K562 (cell line): ENCODE measurements at regions not wholly inside any gene's neighbourhood (a gene's known extent, or its start where the extent isn't known, plus 50 kb on each side); places are given as distances from the start of the nearest gene placed in this dataset.
"Not testable (repeated sequence)": the region's sequence is repeated elsewhere in the genome, so short reads cannot be mapped to it uniquely, and the experiment has no call there.

Experiments
- ATAC-seq: fragments of 200-7000 bp; cut with Tn5 transposase; 3 replicates; pipeline ENCODE4 v1.9.1; 2020; ENCODE audit warnings: moderate library complexity
- BruUV-seq: library from RNA; stranded (reverse); fragments of 400-500 nt; replicated peaks from 2 replicates; lab custom pipeline; 2021; lab: Mats Ljungman, UMichigan
- CTCF ChIA-PET: fragments of 300-600 bp; formaldehyde crosslinking; extraction: SDS; loops from one replicate; lab custom pipeline; 2021; ENCODE audit warnings: low intra/inter-chr PET ratio; lab: Yijun Ruan, JAX
- POLR2A ChIA-PET: fragments of 300-600, 350-650 bp; sonication (Branson Sonifier 250); formaldehyde crosslinking; extraction: SDS; loops from one replicate; lab custom pipeline; 2021; ENCODE audit warnings: antibody characterized with exemption, inconsistent platforms; lab: Yijun Ruan, JAX
- DNase-seq, 4 experiments: peaks; one replicate each; pipeline versions ENCODE4 v3.0.0 to v3.0.0-alpha.2; 2011 to 2018; ENCODE audit warnings: low spot score in 3 of 4, mixed read lengths in 3 of 4; ENCODE audit errors: extremely low read depth in 1 of 4
- FAIRE-seq: peaks from 2 replicates; lab custom pipeline; 2011; peaks lifted over from hg19 to GRCh38; lab: Jason Lieb, UNC
- H2AFZ ChIP-seq: 2 replicates; pipeline ENCODE4 v1.6.0; 2011; ENCODE audit warnings: low read depth, low read length, control low read depth, inconsistent platforms
- H3K27ac ChIP-seq: fragments of 200-600 bp; 3 replicates; pipeline ENCODE4 v1.8.0; 2011; ENCODE audit warnings: low read depth, mild to moderate bottlenecking, control low read depth, inconsistent platforms, low read length, moderate library complexity, mixed read lengths; ENCODE audit errors: extremely low read depth
- H3K27me3 ChIP-seq, 2 experiments: fragments of 300-600 bp in 1 of 2; 2 replicates in 1 of 2; 3 replicates in 1 of 2; pipeline versions ENCODE4 v1.6.0 to v1.8.0; 2011; ENCODE audit warnings: inconsistent platforms in 2 of 2, low read length in 2 of 2, mild to moderate bottlenecking in 1 of 2, mixed read lengths in 1 of 2, moderate library complexity in 1 of 2; ENCODE audit not compliant: control insufficient read depth in 2 of 2, insufficient read depth in 2 of 2
- H3K36me3 ChIP-seq: fragments of 300-600 bp; 3 replicates; pipeline ENCODE4 v1.8.0; 2011; ENCODE audit warnings: mild to moderate bottlenecking, low read length, inconsistent platforms; ENCODE audit not compliant: control insufficient read depth, insufficient read depth
- H3K4me1 ChIP-seq, 2 experiments: fragments of 200-600 bp in 1 of 2; replicated peaks in 1 of 2; 2 replicates in 1 of 2; 3 replicates in 1 of 2; pipeline versions ENCODE4 v1.5.1 to v1.8.0; 2011; ENCODE audit warnings: inconsistent platforms in 2 of 2, low read length in 2 of 2, mild to moderate bottlenecking in 1 of 2, mixed read lengths in 1 of 2, moderate library complexity in 1 of 2; ENCODE audit not compliant: control insufficient read depth in 2 of 2, insufficient read depth in 2 of 2
- H3K4me2 ChIP-seq: 2 replicates; pipeline ENCODE4 v1.6.1; 2011; ENCODE audit warnings: low read length, control low read depth, inconsistent platforms, mixed read lengths; ENCODE audit not compliant: insufficient read depth
- H3K4me3 ChIP-seq: fragments of 200-600 bp; sonication (generic), shearing (Covaris generic); 2 replicates; pipeline ENCODE4 v1.5.1; 2016; ENCODE audit warnings: control low read depth, inconsistent platforms
- H3K79me2 ChIP-seq: fragments of 200-600 bp; 3 replicates; pipeline ENCODE4 v1.8.0; 2011; ENCODE audit warnings: low read length, inconsistent platforms; ENCODE audit not compliant: control insufficient read depth, insufficient read depth
- H3K9ac ChIP-seq, 2 experiments: 2 replicates each; pipeline versions ENCODE4 v1.6.0 to v1.6.1; 2011; ENCODE audit warnings: low read depth in 2 of 2, low read length in 2 of 2, control low read depth in 1 of 2, inconsistent platforms in 1 of 2, mild to moderate bottlenecking in 1 of 2, mixed read lengths in 1 of 2; ENCODE audit not compliant: insufficient read depth in 1 of 2
- H3K9me1 ChIP-seq: one replicate; pipeline ENCODE4 v1.6.0; 2011; ENCODE audit warnings: inconsistent platforms, mild to moderate bottlenecking, low read length, moderate library complexity; ENCODE audit not compliant: control insufficient read depth, insufficient read depth
- H3K9me3 ChIP-seq: replicated peaks from 2 replicates; pipeline ENCODE4 v1.5.1; 2011; ENCODE audit warnings: low read depth, low read length, inconsistent platforms; ENCODE audit not compliant: control insufficient read depth, insufficient read depth
- H4K20me1 ChIP-seq: replicated peaks from 2 replicates; pipeline ENCODE4 v1.6.1; 2011; ENCODE audit warnings: low read length, inconsistent platforms, mixed read lengths; ENCODE audit not compliant: control insufficient read depth, insufficient read depth
- CEBPG ChIP-seq, 3 experiments: fragments of 200-800 bp in 1 of 3; sonication (Bioruptor generic) in 1 of 3; sonication (generic) in 1 of 3; formaldehyde crosslinking in 1 of 3; IDR thresholded peaks in 2 of 3; conservative IDR thresholded peaks in 1 of 3; 2 replicates each; pipeline versions ENCODE4 v1.6.1 to v1.8.0; 2016 to 2022; ENCODE audit warnings: missing compliant biosample characterization in 2 of 3, missing genetic modification characterization in 2 of 3, mild to moderate bottlenecking in 1 of 3, missing genetic modification reagents in 1 of 3
- MAFG ChIP-seq: fragments of 450-650 bp; conservative IDR thresholded peaks from 2 replicates; pipeline ENCODE4 v1.6.1; 2016; ENCODE audit warnings: missing genetic modification characterization, missing compliant biosample characterization
- NELFE ChIP-seq: IDR thresholded peaks from 2 replicates; pipeline ENCODE4 v1.6.1; 2011; ENCODE audit warnings: mild to moderate bottlenecking; ENCODE audit not compliant: insufficient read depth, insufficient read length
- WGBS: fragments of 100-300 bp; shearing (Covaris generic); methylation state at CpG from one replicate; pipeline ENCODE4 v1.1.6; 2016; ENCODE audit warnings: low coverage, mixed read lengths; ENCODE audit not compliant: insufficient coverage; ENCODE audit errors: missing lambda C conversion rate; 5-methylcytosine and 5-hydroxymethylcytosine counted together
- in situ Hi-C: fragments of 300-500 bp; cut with MboI; formaldehyde crosslinking; loops from 4 replicates; pipeline ENCODE4 v1.15.0; 2018; ENCODE audit warnings: inconsistent platforms, mixed read lengths
- intact Hi-C: fragments of 100-400 bp; cut with micrococcal nuclease; formaldehyde crosslinking; loops from 2 replicates; pipeline ENCODE4 v1.14.2; 2022

DNA sequence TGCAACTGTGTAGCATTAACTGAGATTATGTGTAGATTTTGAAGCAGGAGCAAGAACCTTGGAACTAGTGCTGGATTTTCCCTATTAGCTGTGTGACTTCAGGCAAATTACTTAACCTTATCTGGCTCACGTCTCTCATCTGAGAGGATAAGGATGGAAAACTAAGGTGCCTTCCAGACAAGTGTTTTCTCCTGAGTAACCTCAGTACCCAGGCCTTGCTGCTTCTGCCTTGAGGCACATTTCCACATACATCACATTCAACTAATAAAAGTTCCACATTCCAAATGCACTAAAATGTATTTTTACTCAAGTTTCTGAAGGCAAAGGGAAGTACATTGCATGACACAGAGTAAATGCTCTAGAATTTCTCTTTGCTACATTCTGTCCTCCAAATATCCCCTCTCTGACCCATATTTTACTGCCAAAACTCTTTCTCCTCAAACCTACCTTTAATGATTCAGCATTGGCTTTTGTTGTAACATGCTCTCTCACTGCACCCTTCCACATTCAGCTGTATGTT, 195.4 kb upstream of the ADGRL3 start (continued):
- TF ChIP-seq MAFG (tag) = no peak

DNA sequence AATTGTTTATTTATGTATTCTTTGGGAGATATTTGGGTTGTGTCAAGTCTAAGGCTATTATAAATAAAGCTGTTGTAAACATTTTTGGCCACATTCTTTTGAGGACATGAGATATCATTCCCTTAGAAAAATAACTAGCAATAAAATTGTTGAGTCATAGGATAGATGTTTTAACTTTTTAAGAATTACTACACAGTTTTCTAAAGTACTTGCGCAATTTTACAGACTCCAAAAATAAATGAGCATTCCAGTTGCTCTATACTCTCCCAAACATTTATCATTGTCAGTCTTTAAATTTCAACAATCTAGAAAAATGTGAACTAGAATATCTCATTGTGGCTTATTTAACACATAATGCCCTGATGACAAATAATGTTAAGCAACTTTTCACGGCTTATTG, 189.1 kb upstream of the ADGRL3 start:
- CTCF ChIA-PET = no interaction called here
- H2AFZ ChIP-seq = no peak overlapping the region
- intact Hi-C loops = no loop called here
- no peaks in the 10 kb centered on the region for H3K4me1 ChIP-seq
- TF ChIP-seq CEBPG (CRISPR knock-in tag; IDR thresholded peaks at IDR 0.05) (no peak), CEBPG (tag; conservative IDR thresholded peaks at IDR 0.05 in 1 of 2, IDR thresholded peaks at IDR 0.05 in 1 of 2) (0 out of 4 replicates have a peak, but pooled peaks of 1 of the 2 experiments have one; percentile 19), NELFE (no peak)
- TF ChIP-seq, all 486 proteins: peak for 1
- no peak overlapping the region for H3K9ac ChIP-seq
- H3K9me3 ChIP-seq = no peaks in the 10 kb centered on the region
- no peaks in the 10 kb centered on the region for H3K27me3 ChIP-seq
- ATAC-seq (no peak), FAIRE-seq (no peak), DNase-seq (no peak)
- H3K36me3 ChIP-seq = no peaks in the 10 kb centered on the region
- no TSS peak for BruUV-seq
- POLR2A ChIA-PET = no interaction called here
- H4K20me1 ChIP-seq = no peaks in the 10 kb centered on the region
- H3K79me2 ChIP-seq = no peaks in the 10 kb centered on the region
- H3K4me3 ChIP-seq = no peak overlapping the region
- no peak overlapping the region for H3K4me2 ChIP-seq
- H3K9me1 ChIP-seq = no peaks in the 10 kb centered on the region
- H3K27ac ChIP-seq = no peak overlapping the region
- 0% methylated on average over 2 of the region's 2 CpGs for WGBS
- in situ Hi-C loops = no loop called here

GRCh38 chr4:61011936-61012335, 188.2 kb upstream of the ADGRL3 start:
- H3K9me1 ChIP-seq, H3K4me3 ChIP-seq, H3K36me3 ChIP-seq, intact Hi-C loops, H3K4me1 ChIP-seq, ATAC-seq, CTCF ChIA-PET, FAIRE-seq, H4K20me1 ChIP-seq, H3K9ac ChIP-seq, DNase-seq, H3K9me3 ChIP-seq, POLR2A ChIA-PET, BruUV-seq, in situ Hi-C loops, H3K27me3 ChIP-seq, H2AFZ ChIP-seq, H3K4me2 ChIP-seq, H3K79me2 ChIP-seq, H3K27ac ChIP-seq: not testable (repeated sequence)
- 0% methylated on average over 4 of the region's 5 CpGs for WGBS
